ENCODE measurements at regions not wholly inside any gene's neighbourhood (a gene's known extent, or its start where the extent isn't known, plus 50 kb on each side); places are given as distances from the start of the nearest gene placed in this dataset.
"Not testable (repeated sequence)": the region's sequence is repeated elsewhere in the genome, so short reads cannot be mapped to it uniquely, and the experiment has no call there.

DNA sequence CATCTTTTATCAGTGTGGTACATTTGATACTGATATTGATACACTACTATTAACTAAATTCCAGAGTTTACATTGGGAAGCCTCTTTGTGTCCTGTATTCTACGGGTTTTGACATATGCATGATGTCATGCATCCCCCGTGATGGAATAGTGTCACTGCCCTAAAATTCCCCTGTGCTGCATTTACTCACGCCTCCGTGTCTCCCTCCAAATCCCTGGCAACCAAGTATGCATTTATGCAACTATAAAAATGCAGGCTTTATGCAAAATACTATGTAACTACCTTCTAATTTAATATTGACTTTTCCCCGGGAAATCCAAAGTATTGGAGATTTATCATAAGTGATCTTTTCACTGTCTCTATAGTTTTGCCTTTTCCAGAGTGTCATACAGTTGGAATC lies 453.7 kb upstream of the RUNX1 start:
- H3K27ac ChIP-seq (ENCODE audit: low read depth in 1 of 2, low read length in 1 of 2) = no peak overlapping the region
- H3K27me3 ChIP-seq (ENCODE audit: control insufficient read depth in 3 of 3, insufficient read depth in 3 of 3, low read length in 2 of 3) = no peaks in the 10 kb centered on the region
- no peaks in the 10 kb centered on the region for H3K9me3 ChIP-seq (ENCODE audit: control insufficient read depth in 4 of 4, insufficient read depth in 3 of 4, low read length in 3 of 4)
- WGBS, 2 donors = 55 to 60% methylated on average over 5 of the region's 5 CpGs
- H3K4me1 ChIP-seq (ENCODE audit: control insufficient read depth in 5 of 5, insufficient read depth in 5 of 5, low read length in 5 of 5) = peaks cover 0 to 9% (median 3%) of the 10 kb centered on the region in 5 donors
- no peaks in the 10 kb centered on the region for H3K36me3 ChIP-seq (ENCODE audit: control insufficient read depth in 4 of 4, insufficient read depth in 4 of 4, low read length in 4 of 4)
- ATAC-seq (ENCODE audit: insufficient read depth, low FRiP score) = no peak
- H3K4me3 ChIP-seq = no peak overlapping the region
- TF ChIP-seq, protein P1, sequence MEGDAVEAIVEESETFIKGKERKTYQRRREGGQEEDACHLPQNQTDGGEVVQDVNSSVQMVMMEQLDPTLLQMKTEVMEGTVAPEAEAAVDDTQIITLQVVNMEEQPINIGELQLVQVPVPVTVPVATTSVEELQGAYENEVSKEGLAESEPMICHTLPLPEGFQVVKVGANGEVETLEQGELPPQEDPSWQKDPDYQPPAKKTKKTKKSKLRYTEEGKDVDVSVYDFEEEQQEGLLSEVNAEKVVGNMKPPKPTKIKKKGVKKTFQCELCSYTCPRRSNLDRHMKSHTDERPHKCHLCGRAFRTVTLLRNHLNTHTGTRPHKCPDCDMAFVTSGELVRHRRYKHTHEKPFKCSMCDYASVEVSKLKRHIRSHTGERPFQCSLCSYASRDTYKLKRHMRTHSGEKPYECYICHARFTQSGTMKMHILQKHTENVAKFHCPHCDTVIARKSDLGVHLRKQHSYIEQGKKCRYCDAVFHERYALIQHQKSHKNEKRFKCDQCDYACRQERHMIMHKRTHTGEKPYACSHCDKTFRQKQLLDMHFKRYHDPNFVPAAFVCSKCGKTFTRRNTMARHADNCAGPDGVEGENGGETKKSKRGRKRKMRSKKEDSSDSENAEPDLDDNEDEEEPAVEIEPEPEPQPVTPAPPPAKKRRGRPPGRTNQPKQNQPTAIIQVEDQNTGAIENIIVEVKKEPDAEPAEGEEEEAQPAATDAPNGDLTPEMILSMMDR (IDR thresholded peaks at IDR 0.05; ENCODE audit: control extremely low read depth, extremely low read depth) = no peak
- DNase-seq = no peak
- H3K9ac ChIP-seq (ENCODE audit: insufficient read depth in 1 of 2, low read length in 2 of 2) = no peak overlapping the region

DNA sequence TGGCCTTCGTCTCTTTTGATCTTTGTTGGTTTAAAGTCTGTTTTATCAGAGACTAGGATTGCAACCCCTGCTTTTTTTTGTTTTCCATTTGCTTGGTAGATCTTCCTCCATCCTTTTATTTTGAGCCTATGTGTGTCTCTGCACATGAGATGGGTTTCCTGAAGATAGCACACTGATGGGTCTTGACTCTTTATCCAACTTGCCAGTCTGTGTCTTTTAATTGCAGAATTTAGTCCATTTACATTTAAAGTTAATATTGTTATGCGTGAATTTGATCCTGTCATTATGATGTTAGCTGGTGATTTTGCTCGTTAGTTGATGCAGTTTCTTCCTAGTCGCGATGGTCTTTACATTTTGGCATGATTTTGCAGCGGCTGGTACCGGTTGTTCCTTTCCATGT lies 448.4 kb upstream of the RUNX1 start:
- not testable (repeated sequence) for H3K4me1 ChIP-seq (ENCODE audit: control insufficient read depth in 5 of 5, insufficient read depth in 5 of 5, low read length in 5 of 5); ATAC-seq (ENCODE audit: insufficient read depth, low FRiP score); H3K36me3 ChIP-seq (ENCODE audit: control insufficient read depth in 4 of 4, insufficient read depth in 4 of 4, low read length in 4 of 4); H3K9me3 ChIP-seq (ENCODE audit: control insufficient read depth in 4 of 4, insufficient read depth in 3 of 4, low read length in 3 of 4); DNase-seq; H3K9ac ChIP-seq (ENCODE audit: insufficient read depth in 1 of 2, low read length in 2 of 2); H3K27ac ChIP-seq (ENCODE audit: low read depth in 1 of 2, low read length in 1 of 2); H3K4me3 ChIP-seq; H3K27me3 ChIP-seq (ENCODE audit: control insufficient read depth in 3 of 3, insufficient read depth in 3 of 3, low read length in 2 of 3)
- 79 to 82% methylated on average over 1 to 2 of the region's 7 CpGs for WGBS, 2 donors

DNA sequence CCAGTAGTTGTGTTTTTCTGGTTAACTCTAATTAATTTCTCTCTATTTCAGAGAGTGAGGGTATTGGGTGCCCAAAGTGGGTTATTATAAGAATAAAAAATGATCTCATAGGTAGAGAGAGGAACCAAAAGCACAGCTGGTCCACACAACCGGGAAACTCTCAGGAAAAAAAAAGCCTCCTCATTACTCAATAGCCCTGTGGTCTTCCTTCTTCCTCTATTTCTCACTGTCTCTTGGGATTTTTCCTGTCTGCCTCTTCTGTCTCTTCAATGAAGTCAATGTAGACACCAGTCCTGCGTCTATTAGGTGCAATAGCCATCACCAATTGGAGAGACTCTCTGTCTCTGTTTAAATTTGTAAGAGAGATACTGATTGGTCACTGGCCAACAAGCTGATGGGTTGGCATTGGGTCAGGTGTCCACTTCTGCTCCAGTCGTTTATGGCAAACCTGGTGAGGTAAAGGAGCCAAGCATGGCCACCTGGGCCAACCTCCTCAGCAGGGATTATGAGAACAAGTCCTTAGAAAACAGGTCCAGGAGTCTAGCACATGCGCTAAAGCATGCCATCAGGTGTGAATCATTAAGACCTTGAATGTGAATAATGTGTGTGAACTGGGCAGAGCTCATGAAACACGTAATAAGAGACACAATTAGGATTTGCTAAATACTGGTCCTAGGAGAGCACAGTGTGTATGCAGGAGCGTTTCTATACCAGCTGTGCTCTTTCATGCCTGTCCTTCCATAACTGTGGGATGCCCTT lies 443.0 kb upstream of the RUNX1 start:
- no peak overlapping the region for H3K4me3 ChIP-seq
- no peaks in the 10 kb centered on the region for H3K4me1 ChIP-seq (ENCODE audit: control insufficient read depth in 5 of 5, insufficient read depth in 5 of 5, low read length in 5 of 5)
- ATAC-seq (ENCODE audit: insufficient read depth, low FRiP score) (no peak), DNase-seq (no peak)
- TF ChIP-seq, protein P1 (IDR thresholded peaks at IDR 0.05; ENCODE audit: control extremely low read depth, extremely low read depth) = no peak
- no peaks in the 10 kb centered on the region for H3K27me3 ChIP-seq (ENCODE audit: control insufficient read depth in 3 of 3, insufficient read depth in 3 of 3, low read length in 2 of 3)
- 68 to 77% methylated on average over 6 of the region's 6 CpGs for WGBS, 2 donors
- H3K9ac ChIP-seq (ENCODE audit: insufficient read depth in 1 of 2, low read length in 2 of 2) = no peak overlapping the region
- H3K36me3 ChIP-seq (ENCODE audit: control insufficient read depth in 4 of 4, insufficient read depth in 4 of 4, low read length in 4 of 4) = no peaks in the 10 kb centered on the region
- no peaks in the 10 kb centered on the region for H3K9me3 ChIP-seq (ENCODE audit: control insufficient read depth in 4 of 4, insufficient read depth in 3 of 4, low read length in 3 of 4)
- no peak overlapping the region for H3K27ac ChIP-seq (ENCODE audit: low read depth in 1 of 2, low read length in 1 of 2)

DNA sequence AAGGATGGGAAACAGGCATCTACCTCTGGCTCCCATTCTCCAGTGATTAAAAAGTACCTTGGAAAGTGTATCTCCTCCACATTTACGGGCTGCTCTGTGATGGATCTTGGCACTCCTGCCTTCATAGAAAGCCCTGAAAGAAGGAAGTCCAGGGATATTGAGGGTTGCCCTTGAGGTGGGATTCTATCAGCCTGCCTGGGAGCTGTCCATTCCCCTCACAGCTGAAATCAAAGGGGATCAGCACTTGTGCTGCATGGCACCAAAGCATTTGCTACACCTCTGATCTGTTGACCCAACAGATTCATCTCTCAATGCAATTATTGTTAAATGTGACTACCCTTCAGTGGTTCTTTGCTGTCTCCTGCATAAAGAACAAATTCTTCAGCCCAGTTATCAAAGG lies 442.0 kb upstream of the RUNX1 start:
- 81 to 87% methylated on average over 1 of the region's 1 CpG for WGBS, 2 donors

More for the DNA sequence above, 442.0 kb upstream of the RUNX1 start:
- no peak overlapping the region for H3K27ac ChIP-seq (ENCODE audit: low read depth in 1 of 2, low read length in 1 of 2)
- H3K36me3 ChIP-seq (ENCODE audit: control insufficient read depth in 4 of 4, insufficient read depth in 4 of 4, low read length in 4 of 4) = no peaks in the 10 kb centered on the region
- H3K9ac ChIP-seq (ENCODE audit: insufficient read depth in 1 of 2, low read length in 2 of 2) = no peak overlapping the region
- DNase-seq = no peak
- TF ChIP-seq, protein P1 (IDR thresholded peaks at IDR 0.05; ENCODE audit: control extremely low read depth, extremely low read depth) = no peak
- no peak for ATAC-seq (ENCODE audit: insufficient read depth, low FRiP score)
- H3K4me1 ChIP-seq (ENCODE audit: control insufficient read depth in 5 of 5, insufficient read depth in 5 of 5, low read length in 5 of 5) = no peaks in the 10 kb centered on the region
- H3K27me3 ChIP-seq (ENCODE audit: control insufficient read depth in 3 of 3, insufficient read depth in 3 of 3, low read length in 2 of 3) = no peaks in the 10 kb centered on the region
- no peak overlapping the region for H3K4me3 ChIP-seq
- H3K9me3 ChIP-seq (ENCODE audit: control insufficient read depth in 4 of 4, insufficient read depth in 3 of 4, low read length in 3 of 4) = no peaks in the 10 kb centered on the region
